PC-3 (cell line): ENCODE measurements at regions not wholly inside any gene's neighbourhood (a gene's known extent, or its start where the extent isn't known, plus 50 kb on each side); places are given as distances from the start of the nearest gene placed in this dataset.

Source experiments
- ATAC-seq: fragments of 200-7000 bp; cut with Tn5 transposase; 2 replicates; pipeline ENCODE4 v1.9.1; 2020; ENCODE audit warnings: mild to moderate bottlenecking, moderate library complexity
- BruUV-seq: library from RNA; stranded (reverse); fragments of 400-500 nt; replicated peaks from 2 replicates; lab custom pipeline; 2021; lab: Mats Ljungman, UMichigan
- CTCF ChIA-PET: fragments of 300-600 bp; sonication (Branson Sonifier 250); formaldehyde crosslinking; loops from one replicate; lab custom pipeline; 2022; ENCODE audit warnings: antibody characterized with exemption; lab: Charles Lee
- POLR2A ChIA-PET: fragments of 300-600 bp; sonication (Branson Sonifier 250); formaldehyde crosslinking; loops from one replicate; lab custom pipeline; 2022; ENCODE audit warnings: antibody characterized with exemption; ENCODE audit not compliant: unreplicated experiment; lab: Charles Lee
- DNase-seq: peaks from one replicate; pipeline ENCODE4 v3.0.0-alpha.2; 2015
- H2AFZ ChIP-seq: fragments of 300-600 bp; sonication (generic); 2 replicates; pipeline ENCODE4 v1.6.0; 2016; ENCODE audit warnings: antibody characterized with exemption, low read length
- H3F3A ChIP-seq: fragments of 300-600 bp; sonication (generic); one replicate; pipeline ENCODE4 v1.6.0; 2017; ENCODE audit warnings: antibody characterized with exemption, low read length, control low read depth, mild to moderate bottlenecking; ENCODE audit not compliant: unreplicated experiment
- H3K27ac ChIP-seq: fragments of 300-600 bp; sonication (generic); 2 replicates; pipeline ENCODE4 v1.5.1; 2016; ENCODE audit warnings: mild to moderate bottlenecking, low read length
- H3K27me3 ChIP-seq: fragments of 300-600 bp; sonication (generic); 2 replicates; pipeline ENCODE4 v1.6.1; 2016; ENCODE audit warnings: low read length, mixed read lengths
- H3K36me3 ChIP-seq: fragments of 300-600 bp; sonication (generic); 2 replicates; pipeline ENCODE4 v1.6.1; 2016; ENCODE audit warnings: low read depth, mixed run types, low read length, mixed read lengths
- H3K4me1 ChIP-seq: fragments of 300-600 bp; sonication (generic); 2 replicates; pipeline ENCODE4 v1.5.1; 2016; ENCODE audit warnings: low read length; ENCODE audit not compliant: insufficient read depth
- H3K4me2 ChIP-seq: fragments of 300-600 bp; sonication (generic); 2 replicates; pipeline ENCODE4 v1.6.0; 2016; ENCODE audit warnings: low read length
- H3K4me3 ChIP-seq: fragments of 300-600 bp; sonication (generic); 2 replicates; pipeline ENCODE4 v1.5.1; 2016; ENCODE audit warnings: mild to moderate bottlenecking, low read length, mixed read lengths
- H3K79me2 ChIP-seq: fragments of 300-600 bp; sonication (generic); 2 replicates; pipeline ENCODE4 v1.6.1; 2017; ENCODE audit warnings: low read length, mixed read lengths
- H3K9ac ChIP-seq: fragments of 300-600 bp; sonication (generic); 2 replicates; pipeline ENCODE4 v1.6.0; 2016; ENCODE audit warnings: mild to moderate bottlenecking, low read length
- H3K9me2 ChIP-seq: fragments of 300-600 bp; sonication (generic); replicated peaks from 2 replicates; pipeline ENCODE4 v1.6.1; 2016; ENCODE audit warnings: mixed run types, low read length, mixed read lengths
- H3K9me3 ChIP-seq: fragments of 300-600 bp; sonication (generic); 2 replicates; pipeline ENCODE4 v1.6.1; 2016; ENCODE audit warnings: low read length, mixed read lengths
- H4K20me1 ChIP-seq: fragments of 300-600 bp; sonication (generic); 2 replicates; pipeline ENCODE4 v1.6.1; 2016; ENCODE audit warnings: low read length, mixed read lengths
- CTCF ChIP-seq: fragments of 300-600 bp; sonication (generic); conservative IDR thresholded peaks from 2 replicates; pipeline ENCODE4 v1.5.1; 2017; ENCODE audit warnings: antibody characterized with exemption, low read depth, mild to moderate bottlenecking, low read length
- EZH2 ChIP-seq: fragments of 300-600 bp; sonication (generic); IDR thresholded peaks from one replicate; pipeline ENCODE4 v1.6.1; 2017; ENCODE audit warnings: antibody characterized with exemption, mild to moderate bottlenecking, low read length; ENCODE audit not compliant: unreplicated experiment
- EZH2phosphoT487 ChIP-seq: fragments of 300-600 bp; sonication (generic); IDR thresholded peaks from 2 replicates; pipeline ENCODE4 v1.6.1; 2018; ENCODE audit warnings: mild to moderate bottlenecking, antibody characterized with exemption, low read length, borderline replicate concordance
- intact Hi-C: fragments of 100-400 bp; cut with micrococcal nuclease; formaldehyde crosslinking; loops from 2 replicates; pipeline ENCODE4 v1.9.0; 2023

- Histone ChIP-seq H3K79me2 (no peaks in the 10 kb centered on the region), H3F3A (no peaks in the 10 kb centered on the region), H3K36me3 (no peaks in the 10 kb centered on the region), H3K9me2 (no peaks in the 10 kb centered on the region), H3K9me3 (no peaks in the 10 kb centered on the region), H3K4me2 (no peak overlapping the region), H2AFZ (no peak overlapping the region), H3K27ac (no peak overlapping the region), H3K4me1 (no peaks in the 10 kb centered on the region), H3K9ac (no peak overlapping the region), H3K27me3 (peaks cover 69% of the 10 kb centered on the region), H3K4me3 (no peak overlapping the region), H4K20me1 (no peaks in the 10 kb centered on the region)
- intact Hi-C loops = no loop called here
- POLR2A ChIA-PET = interaction anchor here (0.6 kb wide), 1 partner anchor 104 kb away, joined by 4 read pairs; no protein-coding TSS in a partner anchor
- BruUV-seq = no TSS peak
- ATAC-seq (no peak; the same call in 1 of the 2 replicates), DNase-seq (no peak)
- CTCF ChIA-PET = no interaction called here
- TF ChIP-seq EZH2phosphoT487 = no peak
Observed at GRCh38 chr1:4106731-4107130, 206.7 kb upstream of the C1orf174 start.

GRCh38 chr1:4107291-4107690 lies 207.2 kb upstream of the C1orf174 start:
- Histone ChIP-seq H3K79me2 (no peaks in the 10 kb centered on the region), H3K4me3 (no peak overlapping the region), H3K27me3 (peaks cover 71% of the 10 kb centered on the region), H3K27ac (no peak overlapping the region), H3K36me3 (no peaks in the 10 kb centered on the region), H3K9me3 (no peaks in the 10 kb centered on the region), H4K20me1 (no peaks in the 10 kb centered on the region), H3K9me2 (no peaks in the 10 kb centered on the region), H2AFZ (no peak overlapping the region), H3K4me2 (no peak overlapping the region), H3K9ac (no peak overlapping the region), H3K4me1 (no peaks in the 10 kb centered on the region), H3F3A (no peaks in the 10 kb centered on the region)
- intact Hi-C loops = no loop called here
- TF ChIP-seq EZH2phosphoT487 (no peak), EZH2 (no peak), CTCF (no peak)
- DNase-seq (no peak), ATAC-seq (no peak)
- BruUV-seq = no TSS peak
- ChIA-PET POLR2A (interaction anchor here (0.6 kb wide), 1 partner anchor 103 kb away, joined by 4 read pairs; no protein-coding TSS in a partner anchor), CTCF (no interaction called here)

- Histone ChIP-seq H3K4me3 (no peak overlapping the region), H2AFZ (no peak overlapping the region), H3K36me3 (no peaks in the 10 kb centered on the region), H3K4me1 (no peaks in the 10 kb centered on the region), H3K27me3 (peaks cover 74% of the 10 kb centered on the region), H3K9me3 (no peaks in the 10 kb centered on the region), H3F3A (no peaks in the 10 kb centered on the region), H3K4me2 (no peak overlapping the region), H3K27ac (no peak overlapping the region), H3K9me2 (no peaks in the 10 kb centered on the region), H4K20me1 (no peaks in the 10 kb centered on the region), H3K79me2 (no peaks in the 10 kb centered on the region), H3K9ac (no peak overlapping the region)
- CTCF ChIA-PET = no interaction called here
- DNase-seq (no peak), ATAC-seq (no peak)
- POLR2A ChIA-PET = no interaction called here
- no TSS peak for BruUV-seq
- TF ChIP-seq EZH2 (no peak), EZH2phosphoT487 (no peak)
- intact Hi-C loops = no loop called here
Observed at GRCh38 chr1:4108331-4108730, 208.3 kb upstream of the C1orf174 start.
